Testis (tissue), 2 donors: ENCODE measurements at regions not wholly inside any gene's neighbourhood (a gene's known extent, or its start where the extent isn't known, plus 50 kb on each side); places are given as distances from the start of the nearest gene placed in this dataset.

Experiments used
- DNase-seq: peaks from one replicate; pipeline ENCODE4 v3.0.0-alpha.2; 2019
- H3K27ac ChIP-seq, 2 donors: fragments of 200-600 bp; sonication (generic); one replicate each; pipeline ENCODE4 v1.5.1; 2019
- H3K27me3 ChIP-seq: fragments of 200-600 bp; sonication (generic); one replicate; pipeline ENCODE4 v1.5.1; 2019
- H3K36me3 ChIP-seq: fragments of 200-600 bp; sonication (generic); one replicate; pipeline ENCODE4 v1.5.1; 2017; ENCODE audit warnings: low read depth; ENCODE audit errors: missing control alignments
- H3K4me1 ChIP-seq: fragments of 200-600 bp; sonication (generic); one replicate; pipeline ENCODE4 v1.5.1; 2019
- H3K4me3 ChIP-seq, 2 donors: fragments of 200-600 bp; sonication (generic); one replicate each; pipeline ENCODE4 v1.5.1; 2017 to 2019
- H3K9me3 ChIP-seq: fragments of 200-600 bp; sonication (generic); one replicate; pipeline ENCODE4 v1.5.1; 2017
- CTCF ChIP-seq, 3 experiments: fragments of 450-650 bp in 2 of 3; fragments of 200-600 bp in 1 of 3; sonication (generic) in 1 of 3; IDR thresholded peaks; one replicate each; pipeline ENCODE4 v1.5.1; 2016 to 2019; ENCODE audit warnings: antibody characterized with exemption in 3 of 3, mild to moderate bottlenecking in 2 of 3, moderate library complexity in 1 of 3
- POLR2A ChIP-seq: fragments of 450-650 bp; IDR thresholded peaks from one replicate; pipeline ENCODE4 v1.6.1; 2017; ENCODE audit warnings: antibody characterized with exemption, mild to moderate bottlenecking, moderate library complexity
- WGBS, 2 donors: methylation state at CpG; one replicate each; pipeline ENCODE4 v1.1.5; 2018; 5-methylcytosine and 5-hydroxymethylcytosine counted together
- intact Hi-C: fragments of 100-400 bp; cut with DNase I; formaldehyde crosslinking; loops from one replicate; pipeline ENCODE4 v1.15.1; 2023; ENCODE audit warnings: low total_unique reads

- Histone ChIP-seq H3K4me1 (no peaks in the 10 kb centered on the region), H3K9me3 (no peaks in the 10 kb centered on the region), H3K27me3 (no peaks in the 10 kb centered on the region), H3K27ac (no peak overlapping the region), H3K4me3 (no peak overlapping the region), H3K36me3 (no peaks in the 10 kb centered on the region)
- no peak for DNase-seq
- 88 to 90% methylated on average over 8 of the region's 8 CpGs for WGBS, 2 donors
- intact Hi-C loops: no loop called here
- TF ChIP-seq POLR2A (no peak), CTCF (IDR thresholded peaks at IDR 0.05) (no peak)
Observed at GRCh38 chr2:19542796-19543662, 184.6 kb upstream of the OSR1 start.

- 87 to 96% methylated on average over 4 of the region's 4 CpGs for WGBS, 2 donors
- Histone ChIP-seq H3K4me3 (no peak overlapping the region), H3K9me3 (no peaks in the 10 kb centered on the region), H3K4me1 (no peaks in the 10 kb centered on the region), H3K36me3 (no peaks in the 10 kb centered on the region), H3K27ac (no peak overlapping the region), H3K27me3 (no peaks in the 10 kb centered on the region)
- intact Hi-C loops: no loop called here
- no peak for DNase-seq
- TF ChIP-seq POLR2A: no peak
- no peak for TF ChIP-seq CTCF (IDR thresholded peaks at IDR 0.05)
Observed at GRCh38 chr2:19541884-19542283, 183.5 kb upstream of the OSR1 start.

GRCh38 chr2:19540739-19541525 is 182.5 kb upstream of the OSR1 start:
- intact Hi-C loops: no loop called here
- 90 to 93% methylated on average over 7 of the region's 7 CpGs for WGBS, 2 donors
- Histone ChIP-seq H3K9me3 (no peaks in the 10 kb centered on the region), H3K27ac (no peak overlapping the region), H3K27me3 (no peaks in the 10 kb centered on the region), H3K36me3 (no peaks in the 10 kb centered on the region), H3K4me1 (no peaks in the 10 kb centered on the region), H3K4me3 (no peak overlapping the region)
- no peak for DNase-seq
- TF ChIP-seq POLR2A: no peak
- TF ChIP-seq CTCF (IDR thresholded peaks at IDR 0.05): no peak

- Histone ChIP-seq H3K27me3 (no peaks in the 10 kb centered on the region), H3K4me3 (no peak overlapping the region), H3K4me1 (no peaks in the 10 kb centered on the region), H3K27ac (no peak overlapping the region), H3K36me3 (no peaks in the 10 kb centered on the region), H3K9me3 (no peaks in the 10 kb centered on the region)
- intact Hi-C loops: no loop called here
- DNase-seq: no peak
- no peak for TF ChIP-seq CTCF (IDR thresholded peaks at IDR 0.05)
- no peak for TF ChIP-seq POLR2A
- 80 to 82% methylated on average over 7 of the region's 7 CpGs for WGBS, 2 donors
Observed at GRCh38 chr2:19538411-19538963, 180.1 kb upstream of the OSR1 start.
